ENCODE measurements at regions not wholly inside any gene's neighbourhood (a gene's known extent, or its start where the extent isn't known, plus 50 kb on each side); places are given as distances from the start of the nearest gene placed in this dataset.
"Not testable (repeated sequence)": the region's sequence is repeated elsewhere in the genome, so short reads cannot be mapped to it uniquely, and the experiment has no call there.

- DNase-seq (ENCODE audit: low spot score) = no peak
These were observed 503.5 kb downstream of the EDEM1 start for GRCh38 chr3:5690904-5691532.

GRCh38 chr3:5692446-5692845, 504.9 kb downstream of the EDEM1 start:
- no peak for DNase-seq (ENCODE audit: low spot score)

- no peak for DNase-seq (ENCODE audit: low spot score)
These were observed 506.8 kb downstream of the EDEM1 start for GRCh38 chr3:5694266-5694665.

GRCh38 chr3:5698851-5699250, 511.3 kb downstream of the EDEM1 start:
- DNase-seq (ENCODE audit: low spot score) = no peak

GRCh38 chr3:5699313-5699712, 511.8 kb downstream of the EDEM1 start:
- no peak for DNase-seq (ENCODE audit: low spot score)

- no peak for DNase-seq (ENCODE audit: low spot score)
These were observed 512.3 kb downstream of the EDEM1 start for GRCh38 chr3:5699811-5700210.

GRCh38 chr3:5701005-5701404, 513.5 kb downstream of the EDEM1 start:
- DNase-seq (ENCODE audit: low spot score) = peak; percentile 29

GRCh38 chr3:5707794-5708193, 520.3 kb downstream of the EDEM1 start:
- DNase-seq (ENCODE audit: low spot score) = no peak

- no peak for DNase-seq (ENCODE audit: low spot score)
These were observed 522.2 kb downstream of the EDEM1 start for GRCh38 chr3:5709714-5710113.

- DNase-seq (ENCODE audit: low spot score) = no peak
These were observed 523.2 kb downstream of the EDEM1 start for GRCh38 chr3:5710718-5711117.

GRCh38 chr3:5717254-5717653, 529.7 kb downstream of the EDEM1 start:
- DNase-seq (ENCODE audit: low spot score) = no peak

- not testable (repeated sequence) for DNase-seq (ENCODE audit: low spot score)
These were observed 532.2 kb downstream of the EDEM1 start for GRCh38 chr3:5719668-5720067.

GRCh38 chr3:5725801-5726200, 538.3 kb downstream of the EDEM1 start:
- DNase-seq (ENCODE audit: low spot score) = no peak

- no peak for DNase-seq (ENCODE audit: low spot score)
These were observed 539.1 kb downstream of the EDEM1 start for GRCh38 chr3:5726621-5727020.

GRCh38 chr3:5727743-5728484, 540.4 kb downstream of the EDEM1 start:
- DNase-seq (ENCODE audit: low spot score) = no peak

- peak; percentile 9 for DNase-seq (ENCODE audit: low spot score)
These were observed 542.3 kb downstream of the EDEM1 start for GRCh38 chr3:5729852-5730251.

- DNase-seq (ENCODE audit: low spot score) = peak; percentile 4
These were observed 543.6 kb downstream of the EDEM1 start for GRCh38 chr3:5731100-5731499.

GRCh38 chr3:5732081-5732480, 544.6 kb downstream of the EDEM1 start:
- no peak for DNase-seq (ENCODE audit: low spot score)

GRCh38 chr3:5733995-5734394, 546.5 kb downstream of the EDEM1 start:
- no peak for DNase-seq (ENCODE audit: low spot score)

GRCh38 chr3:5735896-5736295, 548.4 kb downstream of the EDEM1 start:
- no peak for DNase-seq (ENCODE audit: low spot score)

- DNase-seq (ENCODE audit: low spot score) = no peak
These were observed 551.9 kb downstream of the EDEM1 start for GRCh38 chr3:5739299-5739935.

- no peak for DNase-seq (ENCODE audit: low spot score)
These were observed 552.4 kb downstream of the EDEM1 start for GRCh38 chr3:5739949-5740348.

GRCh38 chr3:5741017-5741416, 553.5 kb downstream of the EDEM1 start:
- no peak for DNase-seq (ENCODE audit: low spot score)

Data from HT-29 (cell line).